ENCODE measurements at regions not wholly inside any gene's neighbourhood (a gene's known extent, or its start where the extent isn't known, plus 50 kb on each side); places are given as distances from the start of the nearest gene placed in this dataset.

DNA sequence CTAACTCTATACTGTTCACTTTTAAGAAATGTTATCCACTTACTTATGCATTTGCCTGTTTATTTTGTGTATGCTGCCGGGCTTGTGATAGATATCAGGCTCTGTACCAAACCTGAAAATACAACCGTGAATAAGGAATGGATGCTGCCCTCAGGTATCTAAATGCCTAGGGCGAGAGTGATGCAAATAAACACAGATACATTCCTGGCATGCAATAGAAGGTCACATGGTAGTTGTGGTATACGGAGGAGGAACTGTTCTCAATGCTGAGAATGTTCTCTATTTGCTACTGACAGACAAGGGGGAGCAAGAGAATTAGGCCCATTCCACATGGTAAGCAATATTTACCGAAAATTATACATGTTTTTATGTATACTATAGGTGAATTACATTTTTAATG is 227.8 kb downstream of the ICE1 start:
- Mint-ChIP-seq H3K9me3 (ENCODE audit: unreplicated experiment) (peaks cover 6% of the 10 kb centered on the region), H3K4me3 (ENCODE audit: unreplicated experiment) (no peak overlapping the region), H3K27me3 (ENCODE audit: low read depth, unreplicated experiment) (no peaks in the 10 kb centered on the region), H3K27ac (ENCODE audit: unreplicated experiment) (no peak overlapping the region), H3K4me1 (ENCODE audit: low read depth, unreplicated experiment) (peaks cover 9% of the 10 kb centered on the region), H3K36me3 (ENCODE audit: low read depth, unreplicated experiment) (no peaks in the 10 kb centered on the region)
- Histone ChIP-seq H3K4me1 (ENCODE audit: insufficient read depth, low read length) (no peaks in the 10 kb centered on the region), H3K9ac (ENCODE audit: low read length) (no peak overlapping the region), H3K4me3 (ENCODE audit: insufficient read depth, low read depth, low read length) (no peak overlapping the region), H3K9me3 (ENCODE audit: insufficient read depth, low read depth, low read length) (no peaks in the 10 kb centered on the region), H4K20me1 (ENCODE audit: insufficient read depth, low read length) (no peaks in the 10 kb centered on the region), H3K27ac (ENCODE audit: low read depth, low read length) (no peak overlapping the region), H3K4me2 (ENCODE audit: low read length) (no peak overlapping the region), H2AFZ (ENCODE audit: low read depth, low read length) (no peak overlapping the region), H3K79me2 (ENCODE audit: insufficient read depth, low read length) (no peaks in the 10 kb centered on the region), H3K27me3 (ENCODE audit: insufficient read depth, low read length) (no peaks in the 10 kb centered on the region), H3K36me3 (ENCODE audit: insufficient read depth, low read length) (no peaks in the 10 kb centered on the region)
- TF ChIP-seq, protein P1, sequence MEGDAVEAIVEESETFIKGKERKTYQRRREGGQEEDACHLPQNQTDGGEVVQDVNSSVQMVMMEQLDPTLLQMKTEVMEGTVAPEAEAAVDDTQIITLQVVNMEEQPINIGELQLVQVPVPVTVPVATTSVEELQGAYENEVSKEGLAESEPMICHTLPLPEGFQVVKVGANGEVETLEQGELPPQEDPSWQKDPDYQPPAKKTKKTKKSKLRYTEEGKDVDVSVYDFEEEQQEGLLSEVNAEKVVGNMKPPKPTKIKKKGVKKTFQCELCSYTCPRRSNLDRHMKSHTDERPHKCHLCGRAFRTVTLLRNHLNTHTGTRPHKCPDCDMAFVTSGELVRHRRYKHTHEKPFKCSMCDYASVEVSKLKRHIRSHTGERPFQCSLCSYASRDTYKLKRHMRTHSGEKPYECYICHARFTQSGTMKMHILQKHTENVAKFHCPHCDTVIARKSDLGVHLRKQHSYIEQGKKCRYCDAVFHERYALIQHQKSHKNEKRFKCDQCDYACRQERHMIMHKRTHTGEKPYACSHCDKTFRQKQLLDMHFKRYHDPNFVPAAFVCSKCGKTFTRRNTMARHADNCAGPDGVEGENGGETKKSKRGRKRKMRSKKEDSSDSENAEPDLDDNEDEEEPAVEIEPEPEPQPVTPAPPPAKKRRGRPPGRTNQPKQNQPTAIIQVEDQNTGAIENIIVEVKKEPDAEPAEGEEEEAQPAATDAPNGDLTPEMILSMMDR (IDR thresholded peaks at IDR 0.05; ENCODE audit: insufficient read depth, low read depth, low read length), result no peak
- no peak for TF ChIP-seq EZH2 (IDR thresholded peaks at IDR 0.05; ENCODE audit: insufficient read depth, low read length)
- DNase-seq (ENCODE audit: low read depth) (no peak), FAIRE-seq (no peak)

DNA sequence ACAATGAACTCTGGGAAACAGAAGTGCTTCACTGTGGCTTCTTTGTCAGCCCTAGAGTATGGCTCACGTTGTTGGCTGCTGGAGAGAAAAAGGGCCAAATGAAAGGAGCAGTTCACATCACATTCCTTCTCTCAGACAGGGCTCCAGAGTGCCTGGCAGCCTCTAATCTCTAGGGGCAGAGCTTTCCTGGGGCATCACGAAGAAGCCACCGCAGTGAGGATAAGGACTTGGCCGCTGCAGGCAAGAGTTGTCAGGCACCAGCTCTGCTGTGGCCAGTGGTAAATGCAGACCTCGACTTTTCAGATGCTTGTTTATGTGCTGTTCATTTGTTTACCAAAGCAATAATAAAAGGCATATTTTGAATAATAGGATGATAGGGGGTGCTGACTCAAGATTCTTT is 227.2 kb downstream of the ICE1 start:
- Mint-ChIP-seq H3K4me1 (ENCODE audit: low read depth, unreplicated experiment) (peaks cover 9% of the 10 kb centered on the region), H3K9me3 (ENCODE audit: unreplicated experiment) (peaks cover 6% of the 10 kb centered on the region), H3K4me3 (ENCODE audit: unreplicated experiment) (no peak overlapping the region), H3K27ac (ENCODE audit: unreplicated experiment) (no peak overlapping the region), H3K27me3 (ENCODE audit: low read depth, unreplicated experiment) (no peaks in the 10 kb centered on the region), H3K36me3 (ENCODE audit: low read depth, unreplicated experiment) (no peaks in the 10 kb centered on the region)
- Histone ChIP-seq H3K9me3 (ENCODE audit: insufficient read depth, low read depth, low read length) (no peaks in the 10 kb centered on the region), H3K27me3 (ENCODE audit: insufficient read depth, low read length) (no peaks in the 10 kb centered on the region), H2AFZ (ENCODE audit: low read depth, low read length) (no peak overlapping the region), H3K27ac (ENCODE audit: low read depth, low read length) (no peak overlapping the region), H3K4me2 (ENCODE audit: low read length) (no peak overlapping the region), H3K36me3 (ENCODE audit: insufficient read depth, low read length) (no peaks in the 10 kb centered on the region), H3K4me1 (ENCODE audit: insufficient read depth, low read length) (no peaks in the 10 kb centered on the region), H4K20me1 (ENCODE audit: insufficient read depth, low read length) (no peaks in the 10 kb centered on the region), H3K79me2 (ENCODE audit: insufficient read depth, low read length) (no peaks in the 10 kb centered on the region), H3K4me3 (ENCODE audit: insufficient read depth, low read depth, low read length) (no peak overlapping the region), H3K9ac (ENCODE audit: low read length) (no peak overlapping the region)
- FAIRE-seq, result no peak
- no peak for DNase-seq (ENCODE audit: low read depth)
- TF ChIP-seq EZH2 (IDR thresholded peaks at IDR 0.05; ENCODE audit: insufficient read depth, low read length), result no peak
- TF ChIP-seq, protein P1 (IDR thresholded peaks at IDR 0.05; ENCODE audit: insufficient read depth, low read depth, low read length), result no peak

DNA sequence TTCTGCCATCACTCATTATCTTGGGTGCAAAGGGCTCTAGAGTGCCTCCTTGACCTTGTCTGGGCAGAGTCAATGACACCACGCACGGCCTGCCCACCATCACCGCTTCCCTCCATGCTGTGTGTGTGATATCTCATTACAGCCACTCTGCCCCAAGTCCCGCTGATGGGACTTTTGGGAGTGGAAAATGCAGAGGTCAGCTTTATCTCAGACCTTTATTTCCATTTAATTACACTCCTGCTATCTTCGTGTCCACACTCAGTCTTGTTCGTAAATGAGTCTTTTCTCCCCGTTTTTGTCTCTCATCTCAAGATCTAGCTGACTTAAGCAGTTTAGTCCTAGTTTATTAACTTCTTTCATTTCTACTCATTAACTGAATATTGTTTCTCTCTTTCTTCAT is 226.2 kb downstream of the ICE1 start:
- no peaks in the 10 kb centered on the region for H4K20me1 ChIP-seq (ENCODE audit: insufficient read depth, low read length)
- no peaks in the 10 kb centered on the region for H3K27me3 ChIP-seq (ENCODE audit: insufficient read depth, low read length)
- no peaks in the 10 kb centered on the region for H3K36me3 ChIP-seq (ENCODE audit: insufficient read depth, low read length)
- no peaks in the 10 kb centered on the region for H3K79me2 ChIP-seq (ENCODE audit: insufficient read depth, low read length)
- Mint-ChIP-seq H3K4me3 (ENCODE audit: unreplicated experiment) (no peak overlapping the region), H3K36me3 (ENCODE audit: low read depth, unreplicated experiment) (no peaks in the 10 kb centered on the region), H3K9me3 (ENCODE audit: unreplicated experiment) (peaks cover 6% of the 10 kb centered on the region), H3K27me3 (ENCODE audit: low read depth, unreplicated experiment) (peaks cover 4% of the 10 kb centered on the region), H3K27ac (ENCODE audit: unreplicated experiment) (no peak overlapping the region), H3K4me1 (ENCODE audit: low read depth, unreplicated experiment) (peaks cover 9% of the 10 kb centered on the region)
- DNase-seq (ENCODE audit: low read depth) (no peak), FAIRE-seq (no peak)
- H3K4me1 ChIP-seq (ENCODE audit: insufficient read depth, low read length), result no peaks in the 10 kb centered on the region
- no peaks in the 10 kb centered on the region for H3K9me3 ChIP-seq (ENCODE audit: insufficient read depth, low read depth, low read length)
- H3K27ac ChIP-seq (ENCODE audit: low read depth, low read length), result no peak overlapping the region
- TF ChIP-seq, protein P1 (IDR thresholded peaks at IDR 0.05; ENCODE audit: insufficient read depth, low read depth, low read length), result no peak
- TF ChIP-seq EZH2 (IDR thresholded peaks at IDR 0.05; ENCODE audit: insufficient read depth, low read length), result no peak
- H3K9ac ChIP-seq (ENCODE audit: low read length), result no peak overlapping the region
- no peak overlapping the region for H2AFZ ChIP-seq (ENCODE audit: low read depth, low read length)
- no peak overlapping the region for H3K4me3 ChIP-seq (ENCODE audit: insufficient read depth, low read depth, low read length)
- H3K4me2 ChIP-seq (ENCODE audit: low read length), result no peak overlapping the region
